Fibroblast of pulmonary artery (primary cell): ENCODE measurements at regions not wholly inside any gene's neighbourhood (a gene's known extent, or its start where the extent isn't known, plus 50 kb on each side); places are given as distances from the start of the nearest gene placed in this dataset.
A peak's percentile ranks its signal among the peaks of the same experiment; 100 is the strongest.

Experiments
- DNase-seq: peaks from one replicate; pipeline ENCODE4 v3.0.0-alpha.2; 2010; ENCODE audit warnings: low read depth
- H3K4me3 ChIP-seq: replicated peaks from 2 replicates; pipeline ENCODE4 v1.5.1; 2011; ENCODE audit warnings: low read depth, mild to moderate bottlenecking, control low read depth, low read length, moderate library complexity
- TF ChIP-seq, protein P1 (sequence below): IDR thresholded peaks from 2 replicates; pipeline ENCODE4 v1.5.1; 2011; ENCODE audit warnings: mild to moderate bottlenecking, control low read depth, low read length, inconsistent platforms; ENCODE audit errors: missing control alignments

DNA sequence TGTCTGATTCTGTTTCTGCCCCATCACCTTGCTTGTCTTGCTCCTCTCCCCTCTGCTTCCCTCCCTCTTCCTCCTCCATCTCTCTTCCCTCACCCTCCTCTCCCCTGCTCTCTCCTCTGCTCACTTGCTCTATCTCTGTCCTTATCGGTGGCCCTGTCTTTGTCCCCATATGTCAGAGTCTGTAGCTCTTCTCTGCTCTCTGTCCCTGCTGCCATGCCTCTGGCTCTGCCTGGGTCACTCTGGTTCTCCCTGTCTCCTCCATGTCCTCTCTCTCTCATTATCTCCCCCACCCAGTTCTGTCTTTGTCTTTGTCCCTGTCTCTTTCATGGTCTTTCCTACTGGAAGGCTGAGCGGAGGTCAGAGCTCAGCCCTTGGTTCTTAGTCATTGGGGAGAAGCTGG is 169.1 kb upstream of the NLRP1 start:
- TF ChIP-seq, protein P1, sequence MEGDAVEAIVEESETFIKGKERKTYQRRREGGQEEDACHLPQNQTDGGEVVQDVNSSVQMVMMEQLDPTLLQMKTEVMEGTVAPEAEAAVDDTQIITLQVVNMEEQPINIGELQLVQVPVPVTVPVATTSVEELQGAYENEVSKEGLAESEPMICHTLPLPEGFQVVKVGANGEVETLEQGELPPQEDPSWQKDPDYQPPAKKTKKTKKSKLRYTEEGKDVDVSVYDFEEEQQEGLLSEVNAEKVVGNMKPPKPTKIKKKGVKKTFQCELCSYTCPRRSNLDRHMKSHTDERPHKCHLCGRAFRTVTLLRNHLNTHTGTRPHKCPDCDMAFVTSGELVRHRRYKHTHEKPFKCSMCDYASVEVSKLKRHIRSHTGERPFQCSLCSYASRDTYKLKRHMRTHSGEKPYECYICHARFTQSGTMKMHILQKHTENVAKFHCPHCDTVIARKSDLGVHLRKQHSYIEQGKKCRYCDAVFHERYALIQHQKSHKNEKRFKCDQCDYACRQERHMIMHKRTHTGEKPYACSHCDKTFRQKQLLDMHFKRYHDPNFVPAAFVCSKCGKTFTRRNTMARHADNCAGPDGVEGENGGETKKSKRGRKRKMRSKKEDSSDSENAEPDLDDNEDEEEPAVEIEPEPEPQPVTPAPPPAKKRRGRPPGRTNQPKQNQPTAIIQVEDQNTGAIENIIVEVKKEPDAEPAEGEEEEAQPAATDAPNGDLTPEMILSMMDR: no peak
- no peak overlapping the region for H3K4me3 ChIP-seq
- DNase-seq: no peak

DNA sequence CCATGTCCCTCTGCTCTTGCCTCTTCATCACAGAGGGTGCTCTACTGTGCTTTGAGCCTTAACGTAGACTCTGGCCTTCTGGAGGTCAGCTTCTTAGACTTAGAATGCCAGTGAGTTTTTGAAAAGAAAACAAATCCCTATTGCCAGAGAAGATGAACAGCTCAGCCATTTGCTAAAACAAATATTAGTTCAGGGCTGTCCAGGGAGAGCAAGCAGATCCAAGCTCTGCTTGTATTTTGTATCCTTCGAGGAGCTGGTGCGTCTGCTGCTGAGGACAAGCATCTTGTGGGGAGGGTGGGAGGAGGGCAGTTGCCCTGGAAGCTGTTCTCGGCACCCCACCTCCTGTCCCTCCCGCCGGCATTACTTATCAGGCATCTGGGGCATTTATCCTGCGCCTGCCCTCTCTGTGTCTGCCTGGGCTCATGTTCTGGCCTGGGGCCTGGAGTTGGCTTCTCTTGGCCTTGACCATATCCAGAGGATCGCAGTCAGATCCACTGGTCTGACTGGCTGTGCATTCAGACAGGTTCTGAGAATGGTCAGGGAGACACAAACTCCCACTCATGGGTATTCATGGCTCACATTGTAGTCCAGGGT is 173.1 kb upstream of the NLRP1 start:
- no peak overlapping the region for H3K4me3 ChIP-seq
- DNase-seq: no peak
- TF ChIP-seq, protein P1: no peak

DNA sequence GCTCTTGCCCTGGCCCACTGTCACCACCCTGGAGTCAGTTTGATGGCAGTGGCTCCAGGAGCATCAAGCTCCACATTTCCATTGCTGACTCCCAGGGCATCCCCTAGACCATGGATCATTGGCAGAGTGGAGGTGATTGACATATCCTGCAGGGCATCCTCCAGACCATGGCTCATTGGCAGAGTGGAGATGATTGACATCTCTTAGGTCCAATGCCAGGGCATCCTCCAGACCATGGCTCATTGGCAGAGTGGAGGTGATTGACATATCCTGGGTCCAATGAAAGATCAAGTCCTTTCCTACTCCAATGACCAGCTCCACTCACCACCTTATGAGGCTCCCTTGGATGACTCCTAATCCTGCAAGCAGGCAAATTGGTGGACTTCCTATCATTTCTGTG is 174.3 kb upstream of the NLRP1 start:
- no peak overlapping the region for H3K4me3 ChIP-seq
- DNase-seq: peak; percentile 63
- TF ChIP-seq, protein P1: no peak

DNA sequence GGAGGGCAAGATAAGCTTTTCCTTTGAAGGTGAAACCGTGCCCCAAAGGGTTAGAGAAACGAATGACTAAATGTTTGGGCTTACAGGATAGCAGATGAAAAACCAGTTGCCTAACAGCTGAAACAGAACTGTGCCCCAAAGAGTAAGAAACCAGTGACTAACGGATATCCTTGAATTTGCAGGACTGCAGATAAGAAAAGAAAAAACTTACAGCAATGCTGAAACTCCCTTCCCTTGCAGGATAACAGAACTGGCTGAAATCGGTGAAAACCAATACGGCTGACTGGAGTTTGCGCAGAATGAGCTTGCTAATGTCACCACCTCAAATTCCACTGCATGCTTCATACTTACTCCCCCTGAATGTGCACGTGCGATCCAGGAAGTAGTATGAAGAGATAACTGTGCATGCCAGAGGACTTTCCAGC is 175.2 kb upstream of the NLRP1 start:
- peak; percentile 90 for DNase-seq
- H3K4me3 ChIP-seq: no peak overlapping the region
- TF ChIP-seq, protein P1: no peak

DNA sequence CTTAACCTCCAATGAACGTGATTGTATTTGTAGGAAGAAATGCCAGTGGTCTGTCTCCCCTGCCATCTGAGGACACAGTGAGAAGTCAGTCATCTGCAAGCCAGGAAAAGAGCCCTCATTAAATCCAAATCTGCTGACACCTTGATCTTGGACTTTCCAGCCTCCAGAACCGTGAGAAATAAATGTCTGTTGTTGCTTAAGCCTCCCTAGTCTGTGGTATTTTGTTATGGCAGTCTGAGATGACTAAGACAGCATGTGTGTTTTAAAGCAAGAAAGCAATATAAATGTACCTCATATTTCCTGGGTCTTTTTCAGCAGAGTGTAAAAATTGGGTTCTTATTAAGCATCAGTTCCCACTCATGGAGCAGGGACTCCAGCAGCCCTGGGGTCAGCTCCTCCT is 177.9 kb upstream of the NLRP1 start:
- no peak overlapping the region for H3K4me3 ChIP-seq

DNA sequence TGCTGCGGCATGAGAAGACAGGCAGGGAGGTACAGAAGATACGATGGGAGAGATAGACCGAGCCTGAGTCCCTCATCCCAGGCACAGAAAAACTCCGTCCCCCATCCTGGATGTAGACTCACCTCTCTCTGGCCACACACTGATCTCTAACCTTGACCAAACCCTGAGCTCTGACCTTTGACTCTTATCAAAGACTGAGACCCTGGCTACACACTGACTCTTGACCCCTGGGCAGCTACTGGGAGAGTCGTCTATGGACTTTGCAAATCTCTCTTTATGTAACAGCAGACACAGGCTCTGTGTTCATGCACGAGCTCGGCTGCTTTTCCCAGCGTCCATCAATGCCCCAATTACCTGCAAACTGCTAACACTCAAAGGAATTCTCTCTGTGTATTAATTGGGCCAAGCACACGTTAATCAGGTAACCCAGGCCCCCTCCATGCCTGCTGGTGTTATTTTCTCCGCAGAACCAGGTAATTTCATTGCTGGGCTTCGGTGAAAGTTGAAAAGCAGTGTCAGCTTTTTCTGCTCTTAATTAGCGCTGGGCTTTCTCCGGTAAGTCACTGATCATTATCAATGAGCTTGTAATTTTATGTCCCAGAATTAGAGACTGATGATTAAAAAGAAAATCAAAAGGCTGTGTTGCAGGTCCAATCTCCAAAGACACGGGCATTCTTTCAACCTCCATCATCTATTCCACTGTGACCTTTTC is 179.4 kb upstream of the NLRP1 start:
- DNase-seq: no peak
- TF ChIP-seq, protein P1: no peak
- no peak overlapping the region for H3K4me3 ChIP-seq

More for the DNA sequence above, 177.9 kb upstream of the NLRP1 start:
- TF ChIP-seq, protein P1: no peak
- DNase-seq: peak; percentile 16
